GM18511 (cell line): ENCODE measurements at regions not wholly inside any gene's neighbourhood (a gene's known extent, or its start where the extent isn't known, plus 50 kb on each side); places are given as distances from the start of the nearest gene placed in this dataset.
"Not testable (repeated sequence)": the region's sequence is repeated elsewhere in the genome, so short reads cannot be mapped to it uniquely, and the experiment has no call there.

Experiments used
- ATAC-seq: cut with Tn5 transposase; IDR thresholded peaks from one replicate; pipeline ENCODE4 v1.9.1; 2021; ENCODE audit warnings: mild to moderate bottlenecking, moderate library complexity; ENCODE audit not compliant: unreplicated experiment

GRCh38 chr12:131386781-131387180, 324.1 kb upstream of the SFSWAP start:
- no peak for ATAC-seq

DNA sequence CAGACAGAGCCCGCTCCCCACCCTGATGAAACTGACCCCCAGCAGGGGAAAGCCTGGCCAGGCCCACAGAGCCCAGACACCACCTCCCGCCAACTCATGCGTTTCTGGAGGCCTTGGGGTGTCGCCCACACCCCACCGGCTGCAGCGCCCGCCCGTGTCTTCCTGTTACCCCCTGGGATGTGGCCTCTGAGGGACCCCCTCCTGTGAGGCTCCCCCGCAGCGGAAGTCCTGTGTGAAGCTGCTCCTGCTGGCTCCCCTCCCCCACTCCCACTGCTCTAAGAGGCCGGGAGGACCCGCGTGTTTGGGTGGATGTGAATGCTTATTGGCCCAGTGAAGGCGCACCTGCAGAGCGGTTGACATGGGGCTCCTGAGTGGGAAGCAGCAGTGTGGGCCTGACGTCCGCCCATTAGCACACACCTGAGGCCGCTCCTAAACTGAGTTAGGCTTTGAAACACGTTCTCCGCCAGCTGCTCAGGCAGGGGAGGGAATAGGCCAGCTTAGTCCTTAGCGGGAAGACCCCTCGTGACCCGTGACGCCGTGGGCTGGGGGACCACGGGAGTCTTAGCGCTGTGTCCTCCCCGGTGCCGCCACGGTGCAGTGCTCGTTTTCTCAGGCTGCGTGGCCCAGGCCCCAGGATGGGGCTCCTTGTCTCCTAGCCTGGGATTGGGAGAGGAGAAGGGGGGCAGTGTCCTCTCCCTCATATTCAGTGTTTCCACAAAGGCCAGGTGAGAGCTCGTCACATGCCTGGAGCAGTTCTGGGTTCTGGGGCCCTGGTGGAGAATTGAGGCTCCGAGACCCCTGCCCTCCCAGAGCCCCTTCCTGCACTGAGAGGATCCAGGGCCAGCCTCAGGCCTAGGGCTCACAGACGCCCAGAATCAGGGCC, 323.4 kb upstream of the SFSWAP start:
- ATAC-seq, result no peak

DNA sequence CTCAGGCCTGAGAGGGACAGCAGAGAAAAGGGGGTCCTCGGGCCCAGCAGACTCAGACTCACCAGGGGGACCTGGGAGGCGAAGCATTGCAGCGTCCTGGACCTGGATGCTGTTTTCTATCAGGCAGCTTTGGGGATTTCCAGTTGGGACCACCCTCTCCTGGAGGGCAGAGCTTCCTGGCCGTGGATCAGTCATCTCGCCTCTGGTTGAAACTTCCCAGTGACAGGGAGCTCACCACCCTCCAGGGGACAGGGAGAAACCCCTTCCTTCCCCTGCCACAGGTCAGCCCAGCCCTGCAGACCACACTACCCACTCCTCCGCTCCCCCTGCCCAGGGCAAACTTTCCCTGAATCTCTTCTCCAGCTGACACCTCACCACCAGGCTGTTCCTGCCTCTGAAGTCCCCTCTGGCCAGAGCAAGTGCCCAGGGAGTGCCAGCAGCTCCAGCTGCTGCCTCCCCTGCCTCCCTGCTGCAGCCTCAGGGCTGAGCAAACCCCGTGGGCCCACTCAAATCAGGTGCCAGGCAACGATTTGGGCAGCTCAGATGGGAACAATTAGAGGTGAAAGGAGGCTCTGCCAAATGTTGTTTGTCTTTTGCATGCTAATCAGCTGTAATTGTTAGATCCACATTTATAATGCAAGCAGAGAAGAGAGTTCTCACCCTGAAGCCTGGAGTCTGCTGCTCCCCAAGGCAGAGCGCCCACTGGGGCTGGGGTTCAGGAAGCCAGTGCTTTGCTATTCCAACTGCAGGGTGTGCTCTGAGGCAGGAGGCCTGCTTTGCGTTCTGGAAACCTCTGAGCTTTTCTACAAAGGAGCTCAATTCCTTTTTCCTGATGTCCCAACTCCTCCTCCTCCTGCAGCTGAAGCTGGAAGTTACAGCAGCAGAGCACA, 322.5 kb upstream of the SFSWAP start:
- not testable (repeated sequence) for ATAC-seq

DNA sequence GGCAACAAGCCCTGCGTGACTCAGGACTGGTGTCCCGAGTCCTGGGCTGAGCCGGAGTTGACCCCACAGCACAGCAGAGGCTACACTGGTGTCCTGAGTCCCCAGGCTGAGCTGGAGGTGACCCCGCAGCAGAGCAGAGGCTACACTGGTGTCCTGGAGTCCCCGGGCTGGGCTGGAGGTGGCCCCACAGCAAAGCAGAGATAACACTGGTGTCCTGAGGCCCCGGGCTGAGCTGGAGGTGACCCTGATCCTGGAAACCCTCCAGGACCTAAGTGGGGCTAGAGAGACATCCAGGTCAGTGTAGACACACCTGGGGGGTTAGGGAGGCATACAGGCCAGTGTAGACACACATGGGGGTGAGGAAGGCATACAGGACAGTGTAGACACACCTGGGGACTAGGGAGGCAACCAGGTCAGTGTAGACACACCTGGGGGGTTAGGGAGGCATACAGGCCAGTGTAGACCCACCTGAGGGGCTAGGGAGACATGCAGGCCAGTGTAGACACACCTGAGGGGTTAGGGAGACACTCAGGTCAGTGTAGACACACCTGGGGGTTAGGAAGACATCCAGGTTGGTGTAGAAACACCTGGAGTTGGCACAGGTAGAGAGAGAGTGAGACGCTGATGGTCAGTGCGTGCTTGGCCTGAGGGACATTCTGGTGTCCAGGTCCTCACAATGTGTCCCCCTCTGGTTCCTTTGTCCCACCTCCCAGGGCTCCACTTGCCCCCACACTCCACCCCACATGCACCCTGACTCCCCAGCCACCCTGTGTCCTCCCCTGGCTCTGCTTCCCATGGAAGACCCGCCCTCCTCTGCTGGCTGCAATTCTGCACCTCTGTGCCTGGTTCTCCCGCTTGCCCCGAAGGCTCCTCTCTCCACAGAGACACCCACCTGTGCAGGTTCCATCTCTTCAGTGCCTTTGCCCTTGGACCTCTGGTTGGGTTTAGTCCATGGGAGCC, 321.6 kb upstream of the SFSWAP start:
- ATAC-seq, result no peak

GRCh38 chr12:131390412-131391334, 320.2 kb upstream of the SFSWAP start:
- no peak for ATAC-seq

- no peak for ATAC-seq
These were observed 319.5 kb upstream of the SFSWAP start for GRCh38 chr12:131391399-131391798.

DNA sequence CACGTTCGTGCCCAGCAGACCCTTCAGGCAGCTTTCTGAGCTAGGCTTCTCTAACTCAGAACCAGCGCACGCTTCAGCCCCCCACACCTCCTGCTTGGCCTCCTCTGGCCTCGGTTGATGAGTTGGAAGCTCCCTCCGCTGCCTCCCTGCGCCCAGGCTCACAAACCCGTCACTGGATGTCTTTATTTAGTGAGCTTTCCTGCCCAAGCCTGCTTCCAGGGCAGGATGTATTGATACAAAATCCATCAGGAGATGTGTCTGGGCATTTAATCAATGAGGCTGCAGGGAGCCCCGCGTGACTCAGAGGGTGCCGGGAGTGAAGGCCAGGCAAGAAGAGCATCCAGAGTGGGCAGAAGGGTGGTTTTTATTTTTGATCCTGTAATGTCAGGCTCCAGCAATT, 316.1 kb upstream of the SFSWAP start:
- ATAC-seq, result not testable (repeated sequence)

- ATAC-seq, result not testable (repeated sequence)
These were observed 315.6 kb upstream of the SFSWAP start for GRCh38 chr12:131395209-131395684.

DNA sequence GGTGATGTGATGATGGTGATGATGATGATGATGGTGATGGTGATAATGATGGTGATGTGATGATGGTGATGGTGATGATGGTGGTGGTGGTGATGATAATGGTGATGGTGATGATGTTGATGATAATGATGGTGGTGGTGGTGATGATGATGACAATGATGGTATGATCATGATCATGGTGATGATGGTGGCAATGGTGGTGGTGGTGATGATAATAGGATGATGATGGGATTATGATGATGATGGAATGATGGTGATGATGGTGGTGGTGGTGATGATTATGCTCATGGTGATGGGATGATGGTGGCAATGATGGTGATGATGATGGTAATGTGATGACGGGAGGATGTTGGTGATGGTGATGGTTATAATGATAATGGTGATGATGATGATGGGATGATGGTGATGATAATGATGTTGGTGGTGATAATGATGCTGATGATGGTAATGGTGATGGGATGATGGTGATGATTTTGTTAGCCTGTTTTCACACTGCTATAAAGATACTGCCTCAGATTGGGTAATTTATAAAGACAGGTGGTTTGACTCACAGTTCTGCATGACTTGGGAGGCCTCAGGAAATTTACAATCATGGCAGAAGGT, 314.8 kb upstream of the SFSWAP start:
- ATAC-seq, result no peak

DNA sequence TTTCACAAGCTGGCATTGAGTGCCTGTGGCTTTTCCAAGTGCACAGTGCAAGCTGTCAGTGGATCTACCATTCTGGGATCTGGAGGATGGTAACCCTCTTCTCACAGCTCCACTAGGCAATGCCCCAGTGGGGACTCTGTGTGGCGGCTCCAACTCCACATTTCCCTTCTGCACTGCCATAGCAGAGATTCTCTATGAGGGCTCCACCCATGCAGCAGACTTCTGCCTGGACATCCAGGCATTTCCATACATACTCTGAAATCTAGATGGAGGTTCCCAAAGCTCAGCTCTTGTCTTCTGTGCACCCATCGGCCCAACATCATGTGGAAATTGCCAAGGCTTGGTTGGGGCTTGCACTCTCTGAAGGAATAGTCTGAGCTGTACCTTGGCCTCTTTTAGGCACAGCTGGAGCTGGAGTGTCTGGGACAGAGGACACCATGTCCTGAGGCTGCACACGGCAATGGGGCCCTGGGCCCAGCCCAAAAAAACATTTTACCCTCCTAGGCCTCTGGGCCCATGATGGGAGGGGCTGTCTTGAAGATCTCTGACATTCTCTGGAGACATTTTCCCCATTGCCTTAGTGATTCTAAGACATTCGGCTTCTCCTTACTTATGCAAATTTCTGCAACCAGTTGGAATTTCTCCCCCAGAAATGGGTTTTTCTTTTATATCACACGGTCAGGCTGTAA, 313.3 kb upstream of the SFSWAP start:
- ATAC-seq, result no peak

DNA sequence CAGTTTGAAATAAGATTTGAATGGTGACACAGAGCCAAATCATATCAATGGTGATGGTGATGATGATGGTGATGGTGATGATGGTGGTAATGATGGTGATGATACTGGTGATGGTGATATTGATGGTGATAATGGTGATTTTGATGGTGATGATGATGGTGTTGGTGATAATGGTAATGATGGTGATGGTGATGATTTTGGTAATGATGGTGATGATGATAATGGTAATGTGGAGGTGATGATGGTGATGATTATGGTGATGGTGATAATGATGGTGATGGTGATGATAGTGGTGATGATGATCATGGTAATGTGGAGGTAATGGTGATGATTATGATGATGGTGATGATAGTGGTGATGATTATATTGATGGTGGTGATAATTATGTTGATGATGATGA, 311.9 kb upstream of the SFSWAP start:
- ATAC-seq, result no peak

DNA sequence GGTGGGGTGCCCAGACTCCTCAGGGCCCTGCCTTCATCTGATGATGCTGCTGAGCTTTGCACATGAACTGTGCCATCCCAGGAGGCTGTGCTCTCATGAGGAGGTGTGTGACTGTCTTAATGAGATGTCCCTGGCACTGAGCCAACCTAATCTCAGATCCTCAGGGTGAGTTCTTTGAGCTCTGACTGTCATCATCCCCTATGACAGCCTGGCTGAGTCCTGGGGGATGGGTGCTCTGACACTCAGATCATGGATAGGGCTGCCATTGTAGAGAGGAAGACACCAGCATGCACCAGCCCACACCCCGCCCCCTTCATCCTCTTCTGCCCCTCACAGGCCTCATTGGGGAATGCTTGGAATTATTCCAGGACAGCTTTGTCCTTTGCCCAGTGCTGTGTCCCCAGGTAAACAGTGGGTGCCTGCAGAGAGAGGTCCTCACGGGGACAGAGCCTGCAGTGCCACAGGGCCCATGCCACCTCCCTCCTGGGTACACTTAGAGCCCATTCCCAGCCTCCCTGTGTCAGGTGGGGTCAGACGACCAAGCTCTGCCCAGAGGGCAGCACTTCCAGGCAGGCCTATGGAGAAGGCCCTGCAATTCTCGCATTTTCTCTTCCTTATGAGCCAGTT, 310.1 kb upstream of the SFSWAP start:
- not testable (repeated sequence) for ATAC-seq

- ATAC-seq, result not testable (repeated sequence)
These were observed 308.8 kb upstream of the SFSWAP start for GRCh38 chr12:131401907-131402633.

DNA sequence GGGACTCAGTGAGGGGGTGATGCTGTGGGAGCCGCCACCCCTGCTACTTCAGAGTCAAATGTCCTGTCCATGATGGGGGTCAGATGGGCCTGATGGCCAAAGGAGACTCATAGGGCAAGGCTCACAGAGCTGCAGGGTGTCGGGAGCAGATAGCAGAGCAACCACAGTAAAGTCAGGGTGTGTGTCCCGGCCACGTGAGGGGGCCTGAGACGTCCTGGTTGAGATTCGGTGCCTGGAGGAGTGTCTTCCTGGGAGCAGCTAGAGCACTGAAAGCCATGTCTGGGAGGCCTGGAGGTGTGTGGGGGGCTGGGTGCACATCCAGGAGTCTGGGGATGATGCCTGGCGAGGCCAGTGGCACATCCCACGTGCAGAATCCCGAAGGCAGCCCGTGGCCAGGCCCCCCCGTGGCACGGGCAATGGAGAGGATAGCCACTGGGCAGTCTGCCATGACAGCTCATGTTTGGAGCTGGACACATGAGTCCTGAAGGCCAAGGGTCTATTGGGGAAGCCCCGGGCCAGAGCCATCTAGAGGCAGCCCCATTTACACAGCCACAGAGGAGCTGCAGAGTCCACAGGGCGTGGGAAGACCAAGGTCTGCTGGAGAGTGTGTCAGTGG, 308.0 kb upstream of the SFSWAP start:
- no peak for ATAC-seq

- no peak for ATAC-seq
These were observed 307.2 kb upstream of the SFSWAP start for GRCh38 chr12:131403676-131404075.

DNA sequence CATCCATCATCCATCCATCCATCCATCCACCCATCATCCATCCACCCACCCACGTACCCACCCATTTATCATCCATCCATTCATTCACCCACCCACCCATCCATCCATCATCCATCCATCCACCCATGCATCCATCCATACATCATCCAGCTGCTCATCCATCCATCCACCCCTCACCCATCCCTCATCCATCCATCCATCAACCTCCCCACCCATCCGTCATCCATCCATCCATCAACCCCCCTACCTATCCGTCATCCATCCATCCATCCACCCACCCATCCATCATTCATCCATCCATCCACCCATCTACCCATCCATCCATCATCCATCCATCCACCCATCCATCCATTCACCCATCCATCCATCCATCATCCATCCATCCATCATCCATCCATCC, 306.2 kb upstream of the SFSWAP start:
- no peak for ATAC-seq
